ENCODE measurements at regions not wholly inside any gene's neighbourhood (a gene's known extent, or its start where the extent isn't known, plus 50 kb on each side); places are given as distances from the start of the nearest gene placed in this dataset.

DNA sequence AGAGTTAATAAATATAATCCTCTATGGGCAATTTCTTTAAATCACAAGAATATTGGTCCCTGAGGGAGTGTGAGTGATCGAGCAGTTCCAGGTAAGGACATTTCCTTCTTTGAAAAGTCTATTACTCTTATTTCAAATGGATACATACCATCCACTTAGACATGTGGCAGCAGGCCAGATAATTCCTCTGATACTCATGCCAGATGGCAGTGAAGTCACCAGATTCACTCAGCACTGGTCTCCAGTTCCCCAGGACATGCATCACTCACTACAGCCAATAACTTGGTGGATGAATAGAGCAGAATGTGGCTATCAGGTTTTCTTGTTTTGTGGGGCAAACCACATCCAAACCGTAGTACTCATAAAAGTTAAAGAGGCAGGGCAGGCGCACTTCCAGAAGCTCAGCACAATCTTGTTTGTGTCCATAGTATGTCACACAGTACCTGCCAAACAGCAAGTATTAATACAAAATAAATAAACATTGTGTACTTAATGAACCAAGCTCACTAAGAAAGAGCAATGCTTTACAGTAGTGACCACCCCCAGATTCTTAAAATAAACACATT, 74.2 kb upstream of the CD53 start:
- DNase-seq (ENCODE audit: low read depth in 1 of 2, low spot score in 1 of 2), result no peak
- CTCF ChIA-PET, result no interaction called here

GRCh38 chr1:110788673-110789072, 84.3 kb upstream of the CD53 start:
- ATAC-seq (no peak), DNase-seq (ENCODE audit: low read depth in 1 of 2, low spot score in 1 of 2) (no peak), FAIRE-seq (no peak)
- H3K9me3 ChIP-seq, result no peaks in the 10 kb centered on the region
- no peak overlapping the region for H3K27ac ChIP-seq
- ChIA-PET CTCF (no interaction called here), POLR2A (no interaction called here)
- H3K4me2 ChIP-seq, result no peak overlapping the region
- 11% methylated on average over 2 of the region's 2 CpGs for WGBS (ENCODE audit: missing lambda C conversion rate)
- TF ChIP-seq CHD4 (IDR thresholded peaks at IDR 0.05; ENCODE audit: borderline replicate concordance), result no peak
- TF ChIP-seq HOXB13 (CRISPR knock-in tag; IDR thresholded peaks at IDR 0.05; ENCODE audit: low read depth), result no peak
- TF ChIP-seq KDM1A (IDR thresholded peaks at IDR 0.05; ENCODE audit: low read depth), result no peak
- no peak for TF ChIP-seq CBX8 (IDR thresholded peaks at IDR 0.05)
- no peak for TF ChIP-seq EP300 (IDR thresholded peaks at IDR 0.05)
- no peak for TF ChIP-seq RARB (CRISPR knock-in tag; IDR thresholded peaks at IDR 0.05)
- no peak for TF ChIP-seq HOXB5 (CRISPR knock-in tag; IDR thresholded peaks at IDR 0.05)
- no peak for TF ChIP-seq EHMT2 (IDR thresholded peaks at IDR 0.05; ENCODE audit: low read depth)
- H3K4me3 ChIP-seq, result no peak overlapping the region
- no peaks in the 10 kb centered on the region for H3K4me1 ChIP-seq

More for the DNA sequence above, 74.2 kb upstream of the CD53 start:
- 3% methylated on average over 3 of the region's 3 CpGs for WGBS (ENCODE audit: missing lambda C conversion rate)
- Histone ChIP-seq H3K9me3 (no peaks in the 10 kb centered on the region), H3K4me2 (no peak overlapping the region), H3K4me3 (no peak overlapping the region), H3K4me1 (no peaks in the 10 kb centered on the region), H3K27ac (no peak overlapping the region)
- POLR2A ChIA-PET, result no interaction called here
- no peak for FAIRE-seq
- no peak for ATAC-seq
- TF ChIP-seq ELK1 (IDR thresholded peaks at IDR 0.05; ENCODE audit: low read depth, low read length) (no peak), HOXA7 (CRISPR knock-in tag; IDR thresholded peaks at IDR 0.05) (no peak), HDAC2 (IDR thresholded peaks at IDR 0.05) (no peak), ZFP36 (IDR thresholded peaks at IDR 0.05; ENCODE audit: borderline replicate concordance, partially characterized antibody) (no peak), PHF8 (IDR thresholded peaks at IDR 0.05; ENCODE audit: borderline replicate concordance, low read depth) (no peak), MAX (IDR thresholded peaks at IDR 0.05) (no peak)
- TF ChIP-seq, protein P1, sequence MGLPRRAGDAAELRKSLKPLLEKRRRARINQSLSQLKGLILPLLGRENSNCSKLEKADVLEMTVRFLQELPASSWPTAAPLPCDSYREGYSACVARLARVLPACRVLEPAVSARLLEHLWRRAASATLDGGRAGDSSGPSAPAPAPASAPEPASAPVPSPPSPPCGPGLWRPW (IDR thresholded peaks at IDR 0.05), result no peak

DNA sequence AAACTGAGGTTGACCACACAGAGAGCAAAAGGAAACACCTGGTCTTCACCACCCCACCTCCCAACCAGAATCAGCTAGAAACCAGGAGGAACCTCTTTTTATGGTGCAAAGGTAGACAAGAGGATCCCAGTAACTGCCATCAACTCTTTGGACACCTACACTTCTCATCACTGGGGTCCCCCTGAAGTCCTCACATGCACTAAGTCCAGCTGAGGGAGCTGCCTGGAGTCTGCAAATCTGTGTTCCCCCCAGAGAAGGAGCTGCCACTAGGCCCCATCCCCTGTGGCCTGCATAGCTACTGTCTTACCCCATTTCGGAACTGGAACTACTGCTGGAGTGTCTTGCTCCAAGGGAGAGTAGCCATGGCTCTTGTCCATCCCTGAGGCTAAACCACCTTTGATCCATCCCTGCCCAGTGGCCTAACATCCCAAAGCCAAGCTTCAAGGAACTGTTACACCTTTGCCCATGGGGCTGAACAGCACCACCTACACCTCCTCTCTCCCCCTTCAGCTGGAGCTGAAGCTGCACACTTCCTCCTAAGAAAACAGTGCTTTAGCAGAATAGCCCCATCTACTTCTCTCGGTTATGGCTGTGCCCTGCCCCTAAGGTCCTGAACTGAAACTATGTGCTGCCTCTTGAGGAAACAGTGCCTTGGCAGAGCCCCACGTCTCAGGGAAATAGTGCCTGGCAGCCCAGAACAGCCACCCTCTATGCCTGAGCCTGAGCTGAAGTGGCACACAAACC, 85.4 kb upstream of the CD53 start:
- FAIRE-seq, result no peak
- Histone ChIP-seq H3K27ac (no peak overlapping the region), H3K4me2 (no peak overlapping the region), H3K4me3 (no peak overlapping the region), H3K9me3 (no peaks in the 10 kb centered on the region), H3K4me1 (no peaks in the 10 kb centered on the region)
- ChIA-PET CTCF (interaction anchor here (0.8 to 1.4 kb wide), 5 partner anchors 22 to 242 kb away, joined by 3 to 4 read pairs (median 3); no protein-coding TSS in a partner anchor), POLR2A (no interaction called here)
- TF ChIP-seq, protein P1 (IDR thresholded peaks at IDR 0.05), result no peak
- TF ChIP-seq EHMT2 (IDR thresholded peaks at IDR 0.05; ENCODE audit: low read depth), result no peak
- WGBS (ENCODE audit: missing lambda C conversion rate), result 0% methylated on average over 2 of the region's 3 CpGs
- DNase-seq (ENCODE audit: low read depth in 1 of 2, low spot score in 1 of 2), result no peak
- ATAC-seq, result no peak

DNA sequence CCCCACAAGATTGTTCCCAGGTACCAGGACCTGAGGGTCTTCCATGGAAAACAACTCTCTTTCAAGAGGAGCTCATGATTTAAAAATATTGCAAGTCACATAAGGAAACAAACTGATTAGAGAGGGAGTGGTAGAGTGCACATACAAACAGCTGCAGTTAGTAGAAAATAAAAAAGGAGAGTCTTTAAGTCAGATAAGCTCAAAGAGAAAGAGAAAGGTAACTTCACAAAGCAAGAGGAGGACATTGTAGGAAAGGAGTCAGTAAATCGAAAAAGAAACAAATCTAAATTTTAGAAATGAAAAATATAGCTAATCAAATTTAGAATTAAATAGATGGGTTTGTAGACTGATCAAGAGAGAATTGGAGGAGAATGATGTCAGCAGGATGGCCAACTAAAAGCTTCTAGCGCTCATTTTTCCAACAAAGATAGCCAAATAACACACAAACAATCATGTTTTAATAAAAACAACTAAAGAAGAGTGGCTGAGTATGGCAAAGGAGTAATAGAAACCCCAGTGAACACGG, 86.1 kb upstream of the CD53 start:
- Histone ChIP-seq H3K4me1 (no peaks in the 10 kb centered on the region), H3K4me3 (no peak overlapping the region), H3K9me3 (no peaks in the 10 kb centered on the region), H3K27ac (no peak overlapping the region), H3K4me2 (no peak overlapping the region)
- ChIA-PET CTCF (interaction anchor here (1.2 to 1.4 kb wide), 3 partner anchors 22 to 168 kb away, joined by 3 to 4 read pairs (median 4); no protein-coding TSS in a partner anchor), POLR2A (no interaction called here)
- no peak for FAIRE-seq
- no peak for DNase-seq (ENCODE audit: low read depth in 1 of 2, low spot score in 1 of 2)
- WGBS (ENCODE audit: missing lambda C conversion rate), result 2% methylated on average over 3 of the region's 3 CpGs
- ATAC-seq, result no peak
- TF ChIP-seq JUNB (IDR thresholded peaks at IDR 0.05) (no peak), ESRRA (IDR thresholded peaks at IDR 0.05; ENCODE audit: borderline replicate concordance, low read length) (no peak), ZC3H11A (IDR thresholded peaks at IDR 0.05) (no peak), ZNF302 (CRISPR knock-in tag; IDR thresholded peaks at IDR 0.05) (no peak), EHF (CRISPR knock-in tag; IDR thresholded peaks at IDR 0.05) (no peak), MYC (IDR thresholded peaks at IDR 0.05; ENCODE audit: borderline replicate concordance, low read length) (no peak), POLR2AphosphoS2 (conservative IDR thresholded peaks at IDR 0.05; ENCODE audit: low read length) (no peak), KDM5A (IDR thresholded peaks at IDR 0.05) (no peak), HEYL (CRISPR knock-in tag; IDR thresholded peaks at IDR 0.05) (no peak), GATA3 (IDR thresholded peaks at IDR 0.05; ENCODE audit: borderline replicate concordance) (no peak), HOXA7 (CRISPR knock-in tag; IDR thresholded peaks at IDR 0.05) (no peak), PBX3 (IDR thresholded peaks at IDR 0.05) (no peak)
- TF ChIP-seq, protein P2, sequence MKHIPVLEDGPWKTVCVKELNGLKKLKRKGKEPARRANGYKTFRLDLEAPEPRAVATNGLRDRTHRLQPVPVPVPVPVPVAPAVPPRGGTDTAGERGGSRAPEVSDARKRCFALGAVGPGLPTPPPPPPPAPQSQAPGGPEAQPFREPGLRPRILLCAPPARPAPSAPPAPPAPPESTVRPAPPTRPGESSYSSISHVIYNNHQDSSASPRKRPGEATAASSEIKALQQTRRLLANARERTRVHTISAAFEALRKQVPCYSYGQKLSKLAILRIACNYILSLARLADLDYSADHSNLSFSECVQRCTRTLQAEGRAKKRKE (CRISPR knock-in tag; IDR thresholded peaks at IDR 0.05; ENCODE audit: low read depth), result no peak
- TF ChIP-seq, protein P1 (IDR thresholded peaks at IDR 0.05), result no peak

All from A549 (cell line).